HG02678 (cell line): ENCODE measurements at regions not wholly inside any gene's neighbourhood (a gene's known extent, or its start where the extent isn't known, plus 50 kb on each side); places are given as distances from the start of the nearest gene placed in this dataset.
"Not testable (repeated sequence)": the region's sequence is repeated elsewhere in the genome, so short reads cannot be mapped to it uniquely, and the experiment has no call there.

ENCODE experiments used
- ATAC-seq: cut with Tn5 transposase; IDR thresholded peaks from one replicate; pipeline ENCODE4 v1.9.1; 2021; ENCODE audit warnings: mild to moderate bottlenecking, moderate library complexity; ENCODE audit not compliant: unreplicated experiment

DNA sequence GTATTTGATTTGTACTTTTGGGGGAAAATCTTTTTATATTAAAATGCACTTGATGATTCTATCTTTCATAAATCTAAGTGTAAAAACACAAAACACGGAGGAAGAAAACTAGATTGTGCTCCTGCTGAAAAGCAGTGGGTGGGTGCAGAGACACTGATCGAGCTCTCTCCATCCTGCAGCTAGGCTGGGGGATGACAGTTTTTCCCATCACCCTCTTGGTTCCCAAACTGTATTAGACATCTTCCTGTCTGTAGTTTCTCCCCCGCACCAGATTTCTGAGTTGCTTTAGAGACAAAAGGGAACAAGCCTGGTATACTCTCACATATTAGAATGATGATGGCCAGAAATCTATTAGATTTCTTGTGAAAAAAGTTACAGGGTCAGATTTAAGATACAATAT is 99.6 kb downstream of the FAM114A2 start:
- ATAC-seq = no peak

DNA sequence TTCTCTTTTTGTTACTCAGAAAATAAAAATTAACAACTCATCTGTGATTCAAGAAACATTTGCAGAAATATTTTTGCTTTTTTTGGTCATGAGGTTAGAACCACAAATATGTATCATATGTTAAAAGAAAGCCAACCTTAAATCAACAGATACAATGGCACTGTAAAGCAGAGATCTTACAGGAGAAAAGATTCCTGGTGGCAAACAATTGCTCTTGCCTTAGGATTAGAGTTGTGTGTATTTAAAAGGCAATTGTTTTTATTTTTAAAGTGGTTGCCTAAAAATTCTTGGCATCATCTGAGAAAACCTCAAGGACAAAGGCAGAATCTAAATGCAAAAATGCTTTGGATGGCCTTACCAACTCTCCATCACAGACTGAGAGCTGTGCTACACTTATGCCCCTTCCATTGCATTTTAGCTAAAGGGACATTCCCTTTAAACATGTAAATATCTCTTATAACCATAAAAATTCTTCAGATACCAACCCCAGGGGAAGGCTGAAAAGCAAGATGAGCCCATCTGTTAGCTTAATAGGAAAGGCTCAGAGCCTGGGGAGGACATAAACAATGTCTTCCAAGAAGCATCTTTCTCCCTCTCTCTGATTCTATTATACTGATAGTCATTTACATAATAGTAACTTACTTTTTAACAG is 100.4 kb downstream of the FAM114A2 start:
- no peak for ATAC-seq

DNA sequence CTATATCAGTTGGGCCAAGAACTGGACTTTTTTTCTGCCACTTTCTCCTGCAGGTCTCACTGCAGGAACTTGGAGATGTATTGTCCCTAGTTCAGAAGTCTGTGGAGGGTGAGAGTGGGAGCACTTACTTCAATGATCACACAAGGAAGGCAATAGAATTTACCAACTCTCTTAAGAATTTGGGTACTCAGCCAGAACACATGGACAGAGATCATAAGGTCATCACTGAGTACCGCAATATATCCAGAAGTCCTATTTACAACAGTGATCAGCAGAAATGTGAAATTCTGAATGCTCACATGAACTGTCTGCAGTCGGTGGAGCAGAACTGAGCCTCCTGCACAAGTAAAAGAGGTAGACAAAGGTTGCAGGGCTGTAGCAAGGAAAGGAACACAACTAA is 101.0 kb downstream of the FAM114A2 start:
- no peak for ATAC-seq

DNA sequence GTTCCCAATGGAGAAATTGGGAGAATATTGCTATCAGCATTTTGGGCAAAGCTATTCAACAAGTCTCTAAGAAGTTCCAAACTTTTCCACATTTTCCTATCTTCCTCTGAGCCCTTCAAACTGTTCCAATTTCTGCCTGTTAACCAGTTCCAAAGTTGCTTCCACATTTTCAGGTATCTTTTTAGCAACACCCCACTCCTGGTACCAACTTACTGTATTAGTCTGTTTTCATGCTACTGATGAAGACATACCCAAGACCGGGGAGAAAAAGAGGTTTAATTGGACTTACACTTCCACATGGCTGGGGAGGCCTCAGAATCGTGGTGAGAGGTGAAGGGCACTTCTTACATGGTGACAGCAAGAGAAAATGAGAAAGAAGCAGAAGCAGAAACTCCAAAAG is 103.6 kb downstream of the FAM114A2 start:
- not testable (repeated sequence) for ATAC-seq

DNA sequence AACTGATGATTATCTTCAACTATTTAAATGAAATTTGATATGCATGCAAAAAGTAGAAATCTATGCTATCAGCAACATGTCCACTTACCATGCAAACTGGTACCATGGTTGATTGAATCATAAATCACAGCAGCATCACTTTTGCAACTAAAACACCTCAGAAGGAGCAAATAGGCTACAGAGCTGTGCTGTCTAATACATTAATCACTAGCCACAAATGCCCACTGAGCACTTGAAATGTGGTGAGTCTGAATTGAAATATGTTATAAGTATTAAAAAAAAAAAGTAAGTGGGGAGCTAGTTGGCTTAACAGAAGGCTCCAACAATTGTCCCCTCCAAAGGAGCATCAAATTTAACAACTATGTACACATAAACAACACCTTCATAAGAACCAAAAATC is 112.5 kb downstream of the FAM114A2 start:
- no peak for ATAC-seq

DNA sequence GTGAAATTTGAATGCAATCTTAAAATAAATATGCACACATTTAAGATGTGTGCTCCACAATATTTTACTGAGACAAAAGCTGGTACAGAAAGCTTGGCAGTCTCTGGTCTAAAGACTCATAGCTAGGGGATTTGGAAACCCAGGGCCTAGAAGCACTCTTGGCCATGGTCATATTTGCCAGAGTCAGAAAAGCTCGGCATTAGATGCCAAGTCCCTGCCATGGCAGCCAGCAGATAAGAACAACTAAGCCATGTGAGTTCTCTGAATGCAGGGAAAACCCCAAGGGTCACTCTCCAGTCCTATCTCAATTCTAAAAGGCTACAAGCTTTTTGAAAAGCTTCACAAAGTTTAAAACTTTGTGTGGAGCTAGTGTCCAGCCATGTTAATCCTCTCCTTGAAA is 119.5 kb downstream of the FAM114A2 start:
- ATAC-seq = no peak

DNA sequence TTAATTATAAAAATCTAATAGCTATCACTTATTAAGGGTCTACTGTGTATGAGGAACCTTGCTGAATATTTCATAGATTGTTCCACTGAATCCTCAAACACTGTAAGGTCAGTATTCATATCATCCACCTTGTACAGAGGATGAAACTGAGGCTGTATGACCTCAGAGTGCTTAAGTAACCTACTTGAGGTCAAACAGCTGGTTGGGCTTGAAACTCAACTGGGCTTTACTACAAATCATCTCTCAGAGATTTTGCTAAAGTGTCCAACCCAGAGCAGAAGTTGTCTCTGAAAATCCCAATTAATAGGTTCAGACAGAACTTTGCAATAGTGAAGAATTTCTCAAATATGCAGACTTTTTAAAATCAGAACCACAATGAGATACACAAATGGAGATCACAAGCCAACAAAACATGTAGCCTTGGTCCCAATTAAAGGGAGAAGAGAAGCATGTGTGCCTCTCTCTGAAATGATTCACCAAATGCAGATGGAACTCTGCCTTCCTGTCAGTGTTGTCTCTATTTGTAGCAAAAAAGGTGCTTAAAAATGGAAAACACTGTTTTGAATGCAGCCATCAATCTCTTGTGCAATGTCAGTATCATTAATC is 131.4 kb downstream of the FAM114A2 start:
- ATAC-seq = no peak

DNA sequence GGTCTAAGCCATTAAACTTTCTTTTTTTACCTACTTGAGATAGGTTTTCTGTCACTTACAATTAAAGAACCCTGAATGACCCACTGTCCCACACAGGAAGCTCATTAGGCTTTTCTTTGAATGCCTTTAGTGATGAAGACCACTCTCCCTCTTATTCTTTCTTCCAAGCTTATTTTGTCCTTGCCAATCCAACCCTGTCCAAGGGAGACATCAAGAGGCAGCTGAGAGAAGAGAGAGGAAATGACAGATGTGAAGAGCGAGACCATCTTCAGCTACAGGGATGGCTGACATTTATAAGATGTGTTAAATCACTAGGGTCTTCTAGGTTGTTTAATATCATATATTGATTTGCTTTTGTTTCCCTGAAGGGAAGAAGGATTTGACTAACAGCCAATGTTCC is 133.5 kb downstream of the FAM114A2 start:
- ATAC-seq = no peak

DNA sequence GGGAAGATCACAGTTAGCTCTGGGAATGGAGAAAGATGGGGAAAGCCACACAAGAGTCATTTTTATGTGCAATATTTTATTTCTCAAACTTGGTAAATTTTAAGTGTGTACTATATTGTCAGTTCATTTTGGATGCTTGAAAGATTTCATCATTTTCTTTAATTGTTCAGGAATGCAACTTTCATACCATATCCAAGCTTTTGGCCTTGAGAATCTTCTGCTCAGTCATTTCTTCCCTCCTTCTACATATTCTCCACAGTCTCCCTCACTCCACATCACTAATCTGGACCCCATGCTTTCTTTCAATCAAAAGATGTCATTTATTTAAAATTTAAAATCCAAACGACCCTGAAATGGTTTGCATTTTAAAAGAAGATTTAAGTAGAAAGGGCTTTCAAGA is 135.4 kb downstream of the FAM114A2 start:
- ATAC-seq = no peak

DNA sequence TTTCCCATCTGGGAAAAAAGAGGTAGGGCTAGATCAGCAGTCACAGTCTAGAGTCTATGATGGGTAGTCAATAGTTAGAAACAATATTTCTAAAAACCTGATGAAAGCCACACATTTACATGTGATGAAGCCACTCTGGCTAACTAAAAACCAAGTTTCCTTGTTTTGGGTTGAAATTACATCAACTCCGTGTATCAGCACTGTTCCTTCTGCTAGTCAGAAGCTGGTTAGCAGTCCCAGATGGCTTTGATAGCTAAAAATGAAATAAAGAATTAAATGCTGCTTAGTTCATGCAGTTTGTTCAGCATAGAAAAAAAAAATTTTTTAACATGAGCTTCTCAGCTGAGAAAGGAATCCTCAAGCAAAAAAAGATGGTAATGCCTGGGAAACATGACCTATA is 136.7 kb downstream of the FAM114A2 start:
- ATAC-seq = no peak

DNA sequence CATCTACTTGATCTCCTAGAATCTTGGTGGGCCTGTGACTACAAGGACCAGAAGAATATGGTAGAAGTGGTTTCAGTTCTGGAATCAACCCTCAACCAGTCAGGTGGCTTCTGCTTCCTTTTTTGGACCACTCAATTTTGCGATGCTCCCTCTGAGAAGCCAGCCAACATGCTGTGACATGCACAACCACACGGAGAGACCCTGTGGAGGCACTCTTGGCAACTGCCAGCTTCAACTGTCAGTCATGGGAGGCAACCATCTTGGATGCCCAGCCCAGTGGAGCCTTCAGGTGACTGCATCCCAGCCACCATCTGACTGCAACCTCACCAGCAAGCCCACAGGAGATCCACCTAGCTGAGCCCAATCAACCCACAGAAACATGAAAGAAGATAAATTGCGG is 137.3 kb downstream of the FAM114A2 start:
- ATAC-seq = no peak

DNA sequence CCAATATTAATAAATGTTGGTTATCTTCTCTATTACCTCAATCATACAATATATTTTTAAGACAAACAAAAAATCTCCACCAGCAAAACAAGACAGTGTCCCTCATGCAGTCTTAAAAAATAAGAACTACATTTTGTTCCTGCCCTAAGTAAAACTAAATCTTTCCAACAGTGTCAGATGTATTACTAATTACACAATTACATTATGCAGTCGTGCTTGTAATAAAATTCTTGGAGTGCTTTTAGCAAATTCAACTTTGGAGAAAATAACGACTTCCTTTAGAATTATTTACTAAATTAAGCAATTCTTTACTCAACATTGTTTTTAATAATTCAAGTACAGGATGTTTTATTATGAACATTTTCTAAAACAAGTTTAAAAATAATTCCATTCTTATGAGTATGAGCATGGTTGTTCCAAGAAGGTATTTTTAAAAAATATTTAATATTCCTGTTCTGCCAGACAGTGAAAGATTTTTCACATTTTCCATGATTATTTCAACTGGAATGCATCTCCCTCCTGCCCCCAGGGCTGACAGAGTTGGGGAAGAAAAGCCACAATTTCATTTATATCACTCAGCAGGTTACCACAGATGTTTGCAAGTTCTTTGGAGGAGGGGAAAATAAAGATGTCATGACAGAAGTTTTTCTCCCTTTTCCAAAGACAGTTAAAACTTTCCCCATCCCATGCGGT is 137.9 kb downstream of the FAM114A2 start:
- ATAC-seq = no peak

DNA sequence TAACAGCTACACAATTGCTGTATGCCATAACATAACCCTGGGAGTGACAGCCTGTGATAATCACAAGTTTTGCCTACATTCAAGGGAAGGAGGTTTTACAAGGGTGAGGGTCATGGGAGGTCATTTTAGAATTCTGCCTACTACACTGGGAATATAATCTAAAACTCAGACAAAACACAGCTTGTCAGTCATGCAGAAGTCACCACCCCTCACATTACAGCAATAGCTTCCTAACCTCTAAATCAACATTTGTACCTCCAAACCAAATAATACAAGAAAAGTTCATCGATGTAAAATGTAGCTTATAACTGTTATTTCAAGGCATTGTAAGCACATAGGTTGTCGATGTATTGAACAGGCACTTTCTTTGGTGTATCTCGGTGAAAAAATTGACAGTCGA is 139.0 kb downstream of the FAM114A2 start:
- no peak for ATAC-seq

DNA sequence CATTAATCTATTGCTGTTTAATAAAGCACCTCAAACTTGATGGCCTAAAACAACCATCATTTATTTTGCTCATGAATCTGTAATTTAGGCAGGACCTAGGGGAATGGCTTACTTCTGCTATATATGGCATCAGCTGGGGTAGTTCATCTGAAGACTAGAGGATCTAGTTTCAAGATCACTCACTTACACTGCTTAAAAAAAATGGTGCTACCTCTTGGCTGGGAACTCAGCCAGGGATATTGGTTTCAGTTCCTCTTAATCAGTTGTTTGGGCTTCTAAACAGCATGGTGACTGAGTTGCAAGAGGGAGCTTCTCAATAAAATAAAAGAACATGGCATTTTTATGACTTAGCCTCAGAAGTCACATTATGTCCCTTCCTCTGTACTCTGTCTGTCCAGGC is 142.0 kb downstream of the FAM114A2 start:
- ATAC-seq = peak; percentile 96

DNA sequence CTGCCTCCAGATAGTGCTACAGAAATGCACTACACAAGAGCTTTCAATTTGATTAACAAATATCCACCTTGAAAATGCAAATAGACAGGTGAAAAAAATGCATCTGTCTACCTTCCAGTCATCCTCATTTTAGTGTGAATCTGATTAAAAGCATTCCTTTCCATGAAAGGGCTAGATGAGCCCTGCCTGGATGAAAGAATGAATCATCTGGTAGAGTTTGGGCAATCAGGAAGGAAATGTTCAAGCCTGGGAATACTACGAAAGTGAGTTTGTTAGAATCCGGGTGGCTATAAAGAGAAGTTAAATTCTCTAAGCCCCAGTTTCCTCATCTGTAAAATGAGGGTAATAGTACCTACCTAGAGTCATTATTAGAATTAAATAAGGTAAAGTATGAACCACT is 142.6 kb downstream of the FAM114A2 start:
- ATAC-seq = no peak

DNA sequence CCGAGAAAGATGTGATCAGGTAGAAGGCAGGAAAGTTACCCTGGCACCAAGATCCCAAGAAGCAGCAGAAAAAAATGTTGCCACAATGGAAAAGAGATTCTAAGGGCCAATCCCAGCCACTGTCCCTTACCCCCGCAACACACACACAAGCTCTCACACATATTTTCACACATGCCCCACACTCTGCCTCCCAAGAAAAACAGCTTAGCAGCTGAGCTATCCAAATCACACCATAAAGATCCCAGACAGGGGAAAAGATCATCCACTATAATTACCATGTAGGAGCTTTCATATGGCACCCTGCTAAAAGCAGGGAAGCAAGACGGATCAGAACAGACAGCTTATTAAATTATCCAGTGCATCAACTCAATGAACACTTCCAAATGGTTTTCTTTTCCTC is 143.4 kb downstream of the FAM114A2 start:
- ATAC-seq = no peak

DNA sequence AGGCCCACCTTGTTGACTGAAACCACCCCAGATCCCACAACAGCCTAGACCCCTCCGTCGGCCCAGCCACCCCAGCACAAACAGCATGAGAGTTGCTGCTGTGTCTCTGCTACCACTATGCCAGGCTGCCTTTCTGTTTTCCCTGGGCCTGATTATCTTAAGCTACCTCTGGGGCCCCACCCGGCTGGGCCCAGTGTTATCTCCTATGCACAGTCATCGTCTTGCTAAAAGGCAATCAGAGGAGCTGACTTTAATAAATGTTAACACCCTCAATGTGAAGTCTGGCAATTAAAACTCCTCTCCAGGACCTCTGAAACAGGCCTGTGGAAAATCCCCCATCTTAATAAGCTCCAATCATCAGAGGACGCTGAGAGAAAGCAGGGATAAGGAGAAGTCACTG is 144.9 kb downstream of the FAM114A2 start:
- ATAC-seq = no peak

DNA sequence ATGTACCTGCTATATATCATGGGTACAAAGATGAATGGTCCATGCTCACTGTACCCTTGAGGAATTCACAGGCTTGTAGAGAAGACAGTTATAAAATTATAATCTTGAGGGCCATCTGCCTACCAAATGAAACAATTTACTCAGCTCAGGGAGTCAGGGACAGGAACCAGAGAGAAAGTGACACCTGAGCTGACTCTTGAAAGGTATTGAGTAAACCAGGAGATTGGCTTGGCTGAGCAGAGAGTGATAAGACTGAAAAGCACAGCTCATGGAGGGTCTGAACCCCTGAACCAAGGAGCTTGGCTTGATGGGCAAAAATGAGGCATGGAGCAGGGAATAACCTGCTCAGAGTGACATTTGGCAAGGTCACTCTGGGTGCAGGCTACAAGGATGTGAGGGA is 147.3 kb downstream of the FAM114A2 start:
- no peak for ATAC-seq

DNA sequence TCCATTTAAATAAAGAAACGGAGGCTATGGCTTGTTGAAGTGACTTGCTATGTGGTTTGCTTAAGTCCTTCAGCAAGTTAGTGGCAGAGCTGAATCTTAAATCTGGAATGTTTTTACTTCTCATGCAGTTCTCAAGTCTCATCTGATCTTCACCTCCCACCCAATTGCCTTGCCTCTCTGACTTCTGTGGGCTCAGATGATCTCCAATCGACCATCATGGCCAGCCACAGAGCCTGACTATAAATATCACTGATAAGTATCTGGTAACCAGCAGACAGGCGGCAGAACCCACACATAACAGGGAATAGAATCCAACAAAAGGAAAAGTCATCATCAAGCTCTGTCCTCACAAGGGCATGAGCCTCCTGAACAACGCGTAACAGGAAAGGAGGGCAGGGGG is 149.9 kb downstream of the FAM114A2 start:
- no peak for ATAC-seq

DNA sequence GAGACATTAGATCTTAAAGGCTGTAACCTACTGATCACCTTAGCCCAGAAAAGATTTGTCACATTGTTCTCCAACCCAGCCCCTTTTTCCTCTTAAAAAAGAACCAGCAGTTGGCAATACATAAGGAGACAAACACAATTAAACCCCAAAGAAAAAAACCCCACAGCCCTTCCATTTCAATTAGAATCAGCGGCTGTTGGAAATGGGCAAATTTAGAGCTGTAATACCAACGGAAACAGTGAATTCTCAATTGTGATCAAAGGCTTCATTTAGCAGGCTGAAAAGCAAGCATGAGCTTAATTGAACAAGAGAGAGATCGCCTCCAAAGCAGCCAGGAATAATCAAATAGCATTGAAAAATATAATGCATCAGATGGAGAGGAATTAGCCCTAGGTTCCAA is 153.6 kb downstream of the FAM114A2 start:
- no peak for ATAC-seq

DNA sequence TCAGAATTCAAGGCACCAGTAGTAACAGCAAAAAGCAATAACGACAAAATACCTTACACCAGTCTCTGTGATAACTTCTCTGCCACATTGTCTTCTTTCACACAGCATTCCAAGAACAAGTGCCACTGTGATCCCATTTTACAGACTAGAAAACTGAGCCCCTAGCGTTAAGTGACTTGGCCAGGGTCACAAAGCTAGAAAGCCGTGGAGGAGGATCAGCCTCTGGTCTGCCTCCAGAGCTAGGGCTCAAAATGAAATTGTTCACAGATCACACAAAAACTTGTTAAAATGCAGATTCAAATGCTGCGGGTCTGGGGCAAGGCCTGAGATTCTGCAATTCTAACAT is 154.1 kb downstream of the FAM114A2 start:
- no peak for ATAC-seq

DNA sequence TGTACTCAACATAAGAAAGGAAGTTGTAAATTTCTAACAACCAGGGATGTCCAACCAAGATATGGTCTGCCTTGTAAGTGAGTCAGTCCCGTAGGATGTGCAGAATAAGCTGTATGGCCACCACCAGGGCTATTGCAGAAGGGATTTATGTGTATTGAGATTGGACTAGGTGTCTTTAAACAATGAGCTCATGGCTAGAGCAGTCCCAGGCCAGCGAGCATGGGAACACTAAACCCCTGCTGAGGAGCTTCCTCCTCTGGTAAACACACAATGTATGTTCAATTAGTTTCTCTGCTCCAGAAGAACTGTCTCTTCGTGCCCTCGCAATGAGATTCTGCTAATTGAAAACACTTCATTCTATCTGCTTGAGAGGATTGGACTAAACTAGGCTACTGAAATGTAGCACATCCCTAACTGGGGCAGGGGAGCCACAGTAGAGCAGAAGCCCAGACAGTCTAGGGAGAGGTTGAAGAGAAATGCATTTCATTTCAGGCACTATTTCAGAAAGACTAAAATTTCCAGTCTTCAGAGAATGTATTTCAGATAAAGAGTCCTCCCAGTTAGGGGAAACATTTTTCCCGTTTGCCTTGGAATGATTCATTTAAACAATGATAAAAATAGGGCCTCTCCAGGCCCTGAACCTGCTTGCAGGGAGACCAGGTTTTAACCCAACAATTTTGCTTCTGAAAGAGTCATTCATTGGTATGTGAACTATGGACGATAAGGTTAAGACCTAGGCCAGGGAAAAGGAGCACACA is 154.7 kb downstream of the FAM114A2 start:
- ATAC-seq = no peak
